Cardiac muscle cell (in vitro differentiated cells and primary cell): ENCODE measurements at regions not wholly inside any gene's neighbourhood (a gene's known extent, or its start where the extent isn't known, plus 50 kb on each side); places are given as distances from the start of the nearest gene placed in this dataset.
"Not testable (repeated sequence)": the region's sequence is repeated elsewhere in the genome, so short reads cannot be mapped to it uniquely, and the experiment has no call there.

Experiments
- DNase-seq, 2 donors: peaks; one replicate each; pipeline versions ENCODE4 v3.0.0 to v3.0.0-alpha.2; 2010 to 2017; ENCODE audit warnings: low read depth in 1 of 2, low spot score in 1 of 2
- H3K27ac ChIP-seq: fragments of 200-600 bp; sonication (generic); 2 replicates; pipeline ENCODE4 v1.5.1; 2016
- H3K27me3 ChIP-seq: fragments of 200-600 bp; sonication (generic); 2 replicates; pipeline ENCODE4 v1.6.0; 2016; ENCODE audit warnings: control low read depth
- H3K36me3 ChIP-seq: fragments of 200-600 bp; sonication (generic); 2 replicates; pipeline ENCODE4 v1.5.1; 2016; ENCODE audit warnings: control low read depth
- H3K4me1 ChIP-seq: fragments of 200-600 bp; sonication (generic); 2 replicates; pipeline ENCODE4 v1.8.1; 2017; ENCODE audit warnings: low read depth, mild to moderate bottlenecking, mixed run types
- H3K4me3 ChIP-seq: fragments of 200-600 bp; sonication (generic); 2 replicates; pipeline ENCODE4 v1.5.1; 2016; ENCODE audit warnings: mild to moderate bottlenecking
- H3K9me3 ChIP-seq: fragments of 200-600 bp; sonication (generic); 2 replicates; pipeline ENCODE4 v1.5.1; 2017; ENCODE audit warnings: low read depth, mild to moderate bottlenecking, control low read depth
- TF ChIP-seq, protein P1 (sequence below): IDR thresholded peaks from 2 replicates; pipeline ENCODE4 v1.5.1; 2012; ENCODE audit warnings: low read depth, mild to moderate bottlenecking, low read length

- Histone ChIP-seq H3K36me3 (no peaks in the 10 kb centered on the region), H3K4me1 (no peaks in the 10 kb centered on the region), H3K27me3 (no peaks in the 10 kb centered on the region), H3K9me3 (no peaks in the 10 kb centered on the region), H3K27ac (no peak overlapping the region), H3K4me3 (no peak overlapping the region)
- TF ChIP-seq, protein P1, sequence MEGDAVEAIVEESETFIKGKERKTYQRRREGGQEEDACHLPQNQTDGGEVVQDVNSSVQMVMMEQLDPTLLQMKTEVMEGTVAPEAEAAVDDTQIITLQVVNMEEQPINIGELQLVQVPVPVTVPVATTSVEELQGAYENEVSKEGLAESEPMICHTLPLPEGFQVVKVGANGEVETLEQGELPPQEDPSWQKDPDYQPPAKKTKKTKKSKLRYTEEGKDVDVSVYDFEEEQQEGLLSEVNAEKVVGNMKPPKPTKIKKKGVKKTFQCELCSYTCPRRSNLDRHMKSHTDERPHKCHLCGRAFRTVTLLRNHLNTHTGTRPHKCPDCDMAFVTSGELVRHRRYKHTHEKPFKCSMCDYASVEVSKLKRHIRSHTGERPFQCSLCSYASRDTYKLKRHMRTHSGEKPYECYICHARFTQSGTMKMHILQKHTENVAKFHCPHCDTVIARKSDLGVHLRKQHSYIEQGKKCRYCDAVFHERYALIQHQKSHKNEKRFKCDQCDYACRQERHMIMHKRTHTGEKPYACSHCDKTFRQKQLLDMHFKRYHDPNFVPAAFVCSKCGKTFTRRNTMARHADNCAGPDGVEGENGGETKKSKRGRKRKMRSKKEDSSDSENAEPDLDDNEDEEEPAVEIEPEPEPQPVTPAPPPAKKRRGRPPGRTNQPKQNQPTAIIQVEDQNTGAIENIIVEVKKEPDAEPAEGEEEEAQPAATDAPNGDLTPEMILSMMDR, result no peak
- DNase-seq, result no peak
Observed at GRCh38 chr5:117732264-117732663, 1157.6 kb upstream of the SEMA6A start.

- Histone ChIP-seq H3K4me1 (no peaks in the 10 kb centered on the region), H3K9me3 (no peaks in the 10 kb centered on the region), H3K27me3 (no peaks in the 10 kb centered on the region), H3K36me3 (no peaks in the 10 kb centered on the region), H3K4me3 (no peak overlapping the region), H3K27ac (no peak overlapping the region)
- peak in 1 of 2 donors; percentile 4 for DNase-seq
- TF ChIP-seq, protein P1, result no peak
Observed at GRCh38 chr5:117731446-117731845, 1156.8 kb upstream of the SEMA6A start.

GRCh38 chr5:117720784-117721183, 1146.2 kb upstream of the SEMA6A start:
- H3K36me3 ChIP-seq, result not testable (repeated sequence)

GRCh38 chr5:117719413-117719812, 1144.8 kb upstream of the SEMA6A start:
- Histone ChIP-seq H3K27me3 (no peaks in the 10 kb centered on the region), H3K4me3 (no peak overlapping the region), H3K9me3 (no peaks in the 10 kb centered on the region), H3K36me3 (no peaks in the 10 kb centered on the region), H3K4me1 (no peaks in the 10 kb centered on the region), H3K27ac (no peak overlapping the region)
- DNase-seq, result no peak
- TF ChIP-seq, protein P1, result no peak

More at GRCh38 chr5:117720784-117721183, 1146.2 kb upstream of the SEMA6A start:
- not testable (repeated sequence) for H3K4me1 ChIP-seq, DNase-seq, H3K4me3 ChIP-seq, H3K27me3 ChIP-seq, H3K27ac ChIP-seq, H3K9me3 ChIP-seq

- TF ChIP-seq, protein P1, result no peak
- DNase-seq, result peak in 1 of 2 donors; percentile 4
- no peak overlapping the region for H3K4me3 ChIP-seq
- no peaks in the 10 kb centered on the region for H3K27me3 ChIP-seq
- H3K36me3 ChIP-seq, result no peaks in the 10 kb centered on the region
- H3K27ac ChIP-seq, result no peak overlapping the region
- no peaks in the 10 kb centered on the region for H3K4me1 ChIP-seq
- peaks cover 5% of the 10 kb centered on the region for H3K9me3 ChIP-seq
Observed at GRCh38 chr5:117713585-117714198, 1139.1 kb upstream of the SEMA6A start.

GRCh38 chr5:117701062-117701461, 1126.4 kb upstream of the SEMA6A start:
- no peaks in the 10 kb centered on the region for H3K27me3 ChIP-seq
- H3K4me3 ChIP-seq, result no peak overlapping the region
- no peaks in the 10 kb centered on the region for H3K4me1 ChIP-seq
- TF ChIP-seq, protein P1, result no peak
- DNase-seq, result peak in 1 of 2 donors; percentile 40
- H3K27ac ChIP-seq, result no peak overlapping the region
- H3K36me3 ChIP-seq, result no peaks in the 10 kb centered on the region
- no peaks in the 10 kb centered on the region for H3K9me3 ChIP-seq
